ENCODE measurements at regions not wholly inside any gene's neighbourhood (a gene's known extent, or its start where the extent isn't known, plus 50 kb on each side); places are given as distances from the start of the nearest gene placed in this dataset.
"Not testable (repeated sequence)": the region's sequence is repeated elsewhere in the genome, so short reads cannot be mapped to it uniquely, and the experiment has no call there.

DNA sequence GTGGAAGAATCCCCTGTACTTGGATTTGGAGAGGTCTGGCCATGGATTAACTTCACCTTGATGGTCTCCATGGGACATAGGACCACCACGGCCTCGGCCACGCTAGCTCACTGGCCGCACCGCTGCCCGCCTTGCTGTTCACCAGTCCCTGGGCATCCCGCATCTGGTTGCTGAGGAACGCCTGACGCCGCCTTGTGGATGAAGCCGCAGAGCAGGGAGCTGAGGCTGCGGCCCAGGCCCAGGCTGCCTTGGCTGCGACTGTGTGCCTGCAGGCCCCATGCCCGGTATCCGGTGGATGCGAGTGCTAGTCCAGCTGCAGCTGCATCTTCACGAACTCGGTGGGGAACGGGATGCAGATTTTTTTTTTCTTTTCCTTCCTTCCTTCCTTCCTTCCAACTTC lies 1407.1 kb downstream of the UQCRFS1 start:
- Histone ChIP-seq H3K27me3 (ENCODE audit: insufficient read depth, poor library complexity, severe bottlenecking) (no peaks in the 10 kb centered on the region), H3K27ac (replicated peaks) (no peak overlapping the region), H3K4me3 (replicated peaks; ENCODE audit: insufficient read depth, low read length) (no peak overlapping the region)
- TF ChIP-seq, protein P1, sequence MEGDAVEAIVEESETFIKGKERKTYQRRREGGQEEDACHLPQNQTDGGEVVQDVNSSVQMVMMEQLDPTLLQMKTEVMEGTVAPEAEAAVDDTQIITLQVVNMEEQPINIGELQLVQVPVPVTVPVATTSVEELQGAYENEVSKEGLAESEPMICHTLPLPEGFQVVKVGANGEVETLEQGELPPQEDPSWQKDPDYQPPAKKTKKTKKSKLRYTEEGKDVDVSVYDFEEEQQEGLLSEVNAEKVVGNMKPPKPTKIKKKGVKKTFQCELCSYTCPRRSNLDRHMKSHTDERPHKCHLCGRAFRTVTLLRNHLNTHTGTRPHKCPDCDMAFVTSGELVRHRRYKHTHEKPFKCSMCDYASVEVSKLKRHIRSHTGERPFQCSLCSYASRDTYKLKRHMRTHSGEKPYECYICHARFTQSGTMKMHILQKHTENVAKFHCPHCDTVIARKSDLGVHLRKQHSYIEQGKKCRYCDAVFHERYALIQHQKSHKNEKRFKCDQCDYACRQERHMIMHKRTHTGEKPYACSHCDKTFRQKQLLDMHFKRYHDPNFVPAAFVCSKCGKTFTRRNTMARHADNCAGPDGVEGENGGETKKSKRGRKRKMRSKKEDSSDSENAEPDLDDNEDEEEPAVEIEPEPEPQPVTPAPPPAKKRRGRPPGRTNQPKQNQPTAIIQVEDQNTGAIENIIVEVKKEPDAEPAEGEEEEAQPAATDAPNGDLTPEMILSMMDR (IDR thresholded peaks at IDR 0.05; ENCODE audit: insufficient read depth, low read length): no peak
- TF ChIP-seq, protein P2, sequence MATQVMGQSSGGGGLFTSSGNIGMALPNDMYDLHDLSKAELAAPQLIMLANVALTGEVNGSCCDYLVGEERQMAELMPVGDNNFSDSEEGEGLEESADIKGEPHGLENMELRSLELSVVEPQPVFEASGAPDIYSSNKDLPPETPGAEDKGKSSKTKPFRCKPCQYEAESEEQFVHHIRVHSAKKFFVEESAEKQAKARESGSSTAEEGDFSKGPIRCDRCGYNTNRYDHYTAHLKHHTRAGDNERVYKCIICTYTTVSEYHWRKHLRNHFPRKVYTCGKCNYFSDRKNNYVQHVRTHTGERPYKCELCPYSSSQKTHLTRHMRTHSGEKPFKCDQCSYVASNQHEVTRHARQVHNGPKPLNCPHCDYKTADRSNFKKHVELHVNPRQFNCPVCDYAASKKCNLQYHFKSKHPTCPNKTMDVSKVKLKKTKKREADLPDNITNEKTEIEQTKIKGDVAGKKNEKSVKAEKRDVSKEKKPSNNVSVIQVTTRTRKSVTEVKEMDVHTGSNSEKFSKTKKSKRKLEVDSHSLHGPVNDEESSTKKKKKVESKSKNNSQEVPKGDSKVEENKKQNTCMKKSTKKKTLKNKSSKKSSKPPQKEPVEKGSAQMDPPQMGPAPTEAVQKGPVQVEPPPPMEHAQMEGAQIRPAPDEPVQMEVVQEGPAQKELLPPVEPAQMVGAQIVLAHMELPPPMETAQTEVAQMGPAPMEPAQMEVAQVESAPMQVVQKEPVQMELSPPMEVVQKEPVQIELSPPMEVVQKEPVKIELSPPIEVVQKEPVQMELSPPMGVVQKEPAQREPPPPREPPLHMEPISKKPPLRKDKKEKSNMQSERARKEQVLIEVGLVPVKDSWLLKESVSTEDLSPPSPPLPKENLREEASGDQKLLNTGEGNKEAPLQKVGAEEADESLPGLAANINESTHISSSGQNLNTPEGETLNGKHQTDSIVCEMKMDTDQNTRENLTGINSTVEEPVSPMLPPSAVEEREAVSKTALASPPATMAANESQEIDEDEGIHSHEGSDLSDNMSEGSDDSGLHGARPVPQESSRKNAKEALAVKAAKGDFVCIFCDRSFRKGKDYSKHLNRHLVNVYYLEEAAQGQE (IDR thresholded peaks at IDR 0.05; ENCODE audit: insufficient replicate concordance, low read depth): no peak
- TF ChIP-seq POLR2AphosphoS5 (IDR thresholded peaks at IDR 0.05; ENCODE audit: low read depth): no peak
- TF ChIP-seq GABPA (IDR thresholded peaks at IDR 0.05; ENCODE audit: low read depth): no peak
- no peak for TF ChIP-seq SPI1 (IDR thresholded peaks at IDR 0.05; ENCODE audit: borderline replicate concordance, low read depth)
- no peak for DNase-seq (ENCODE audit: low read depth in 1 of 2, low spot score in 1 of 2)

DNA sequence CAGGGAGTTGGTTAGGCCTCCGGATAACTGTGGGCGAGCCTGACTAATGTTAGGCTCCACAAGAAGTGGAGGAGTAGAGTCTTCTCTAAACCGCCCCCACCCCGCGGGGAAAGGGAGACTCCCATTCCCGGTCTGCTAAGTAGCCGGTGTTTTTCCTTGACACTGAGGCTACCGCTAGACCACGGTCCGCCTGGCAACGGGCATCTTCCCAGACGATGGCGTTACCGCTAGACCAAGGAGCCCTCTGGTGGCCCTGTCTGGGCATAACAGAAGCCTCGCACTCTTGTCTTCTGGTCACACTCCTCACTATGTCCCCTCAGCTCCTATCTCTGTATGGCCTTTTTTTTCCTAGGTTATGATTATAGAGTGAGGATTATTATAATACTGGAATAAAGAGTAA lies 1410.7 kb downstream of the UQCRFS1 start:
- H3K27ac ChIP-seq (replicated peaks); H3K27me3 ChIP-seq (ENCODE audit: insufficient read depth, poor library complexity, severe bottlenecking); DNase-seq (ENCODE audit: low read depth in 1 of 2, low spot score in 1 of 2); H3K4me3 ChIP-seq (replicated peaks; ENCODE audit: insufficient read depth, low read length): not testable (repeated sequence)

DNA sequence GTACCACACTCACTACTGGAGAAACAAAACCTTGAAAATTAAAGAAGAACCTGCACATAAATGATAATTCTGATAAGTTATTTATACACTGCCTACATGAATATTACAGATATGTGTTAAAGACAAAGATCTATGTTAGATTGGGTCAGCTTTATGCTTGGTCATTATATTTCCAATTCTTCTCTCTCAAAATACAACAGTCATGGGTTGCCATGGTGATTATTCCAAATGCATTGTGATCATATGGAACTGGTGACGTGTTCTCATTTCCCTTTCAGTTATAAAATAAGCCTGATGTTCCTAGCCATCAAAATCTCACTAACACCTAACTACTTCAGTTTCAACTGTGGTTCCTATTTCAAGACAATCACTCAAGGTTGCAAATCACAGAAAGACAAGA lies 1416.4 kb downstream of the UQCRFS1 start:
- TF ChIP-seq SPI1 (IDR thresholded peaks at IDR 0.05; ENCODE audit: borderline replicate concordance, low read depth) (no peak), POLR2AphosphoS5 (IDR thresholded peaks at IDR 0.05; ENCODE audit: low read depth) (no peak), GABPA (IDR thresholded peaks at IDR 0.05; ENCODE audit: low read depth) (no peak)
- TF ChIP-seq, protein P1 (IDR thresholded peaks at IDR 0.05; ENCODE audit: insufficient read depth, low read length): no peak
- TF ChIP-seq, protein P2 (IDR thresholded peaks at IDR 0.05; ENCODE audit: insufficient replicate concordance, low read depth): no peak
- Histone ChIP-seq H3K27ac (replicated peaks) (no peak overlapping the region), H3K27me3 (ENCODE audit: insufficient read depth, poor library complexity, severe bottlenecking) (no peaks in the 10 kb centered on the region), H3K4me3 (replicated peaks; ENCODE audit: insufficient read depth, low read length) (no peak overlapping the region)
- no peak for DNase-seq (ENCODE audit: low read depth in 1 of 2, low spot score in 1 of 2)

DNA sequence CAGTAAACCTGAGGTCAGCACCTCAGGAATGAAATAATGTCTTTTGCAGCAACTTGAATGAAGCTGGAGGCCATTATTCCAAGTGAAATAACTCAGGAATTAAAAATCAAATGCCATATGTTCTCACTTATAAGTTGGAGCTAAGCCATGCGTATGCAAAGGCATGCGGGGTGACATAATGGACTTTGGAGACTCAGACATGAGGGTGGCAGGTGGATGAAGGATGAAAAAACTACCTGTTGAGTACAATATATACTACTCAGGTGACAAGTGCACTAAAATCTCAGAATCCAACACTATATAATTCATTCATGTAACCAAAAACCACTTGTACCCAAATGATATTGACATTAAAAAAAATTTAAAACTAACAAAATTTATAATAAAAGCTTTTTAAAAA lies 1416.9 kb downstream of the UQCRFS1 start:
- H3K27me3 ChIP-seq (ENCODE audit: insufficient read depth, poor library complexity, severe bottlenecking): no peaks in the 10 kb centered on the region
- DNase-seq (ENCODE audit: low read depth in 1 of 2, low spot score in 1 of 2): no peak
- TF ChIP-seq POLR2AphosphoS5 (IDR thresholded peaks at IDR 0.05; ENCODE audit: low read depth) (no peak), GABPA (IDR thresholded peaks at IDR 0.05; ENCODE audit: low read depth) (no peak), SPI1 (IDR thresholded peaks at IDR 0.05; ENCODE audit: borderline replicate concordance, low read depth) (no peak)
- TF ChIP-seq, protein P2 (IDR thresholded peaks at IDR 0.05; ENCODE audit: insufficient replicate concordance, low read depth): no peak
- TF ChIP-seq, protein P1 (IDR thresholded peaks at IDR 0.05; ENCODE audit: insufficient read depth, low read length): no peak
- H3K27ac ChIP-seq (replicated peaks): no peak overlapping the region
- no peak overlapping the region for H3K4me3 ChIP-seq (replicated peaks; ENCODE audit: insufficient read depth, low read length)
